Liver (tissue), 8 donors: ENCODE measurements at regions not wholly inside any gene's neighbourhood (a gene's known extent, or its start where the extent isn't known, plus 50 kb on each side); places are given as distances from the start of the nearest gene placed in this dataset.

Source experiments
- DNase-seq: peaks from one replicate; pipeline ENCODE4 v3.0.0-alpha.2; 2017; ENCODE audit warnings: low spot score
- H3K27ac ChIP-seq, 2 donors: one replicate each; pipeline ENCODE4 v1.7.0; 2013; ENCODE audit warnings: inconsistent platforms in 2 of 2, low read length in 2 of 2, control low read depth in 1 of 2, low read depth in 1 of 2, mild to moderate bottlenecking in 1 of 2
- H3K27me3 ChIP-seq, 4 donors: one replicate each; pipeline versions ENCODE4 v1.6.1 to v1.7.0; 2013; ENCODE audit warnings: low read length in 3 of 4, inconsistent platforms in 1 of 4, mild to moderate bottlenecking in 1 of 4, moderate library complexity in 1 of 4; ENCODE audit not compliant: control insufficient read depth in 4 of 4, insufficient read depth in 4 of 4
- H3K36me3 ChIP-seq, 4 donors: one replicate each; pipeline versions ENCODE4 v1.6.1 to v1.7.0; 2013; ENCODE audit warnings: low read length in 3 of 4, mild to moderate bottlenecking in 3 of 4, low read depth in 1 of 4, moderate library complexity in 1 of 4; ENCODE audit not compliant: control insufficient read depth in 4 of 4, insufficient read depth in 3 of 4
- H3K4me1 ChIP-seq, 4 donors: one replicate each; pipeline versions ENCODE4 v1.6.1 to v1.7.0; 2013; ENCODE audit warnings: low read length in 3 of 4, mild to moderate bottlenecking in 3 of 4, moderate library complexity in 1 of 4; ENCODE audit not compliant: control insufficient read depth in 4 of 4, insufficient read depth in 4 of 4
- H3K4me3 ChIP-seq, 3 donors: one replicate each; pipeline versions ENCODE4 v1.6.1 to v1.7.0; 2013; ENCODE audit warnings: low read length in 3 of 3, control low read depth in 1 of 3, low read depth in 1 of 3, mild to moderate bottlenecking in 1 of 3
- H3K9ac ChIP-seq, 2 donors: one replicate each; pipeline ENCODE4 v1.7.0; 2013; ENCODE audit warnings: low read length in 2 of 2, mild to moderate bottlenecking in 2 of 2, moderate library complexity in 2 of 2, control low read depth in 1 of 2, low read depth in 1 of 2
- H3K9me3 ChIP-seq, 4 donors: one replicate each; pipeline versions ENCODE4 v1.6.1 to v1.7.0; 2013; ENCODE audit warnings: low read length in 3 of 4; ENCODE audit not compliant: control insufficient read depth in 4 of 4
- EGR1 ChIP-seq, 2 donors: IDR thresholded peaks; 2 replicates each; pipeline ENCODE4 v1.6.1; 2016 to 2018; ENCODE audit warnings: antibody characterized with exemption in 2 of 2, low read depth in 2 of 2
- FOXA1 ChIP-seq: IDR thresholded peaks from 2 replicates; pipeline ENCODE4 v1.6.1; 2016; ENCODE audit warnings: antibody characterized with exemption
- FOXA2 ChIP-seq: IDR thresholded peaks from 2 replicates; pipeline ENCODE4 v1.6.1; 2016; ENCODE audit warnings: antibody characterized with exemption
- GABPA ChIP-seq, 2 donors: IDR thresholded peaks in 1 of 2; conservative IDR thresholded peaks in 1 of 2; 2 replicates each; pipeline ENCODE4 v1.6.1; 2016; ENCODE audit warnings: antibody characterized with exemption in 2 of 2, mild to moderate bottlenecking in 1 of 2, moderate library complexity in 1 of 2
- HNF4A ChIP-seq, 2 donors: conservative IDR thresholded peaks; 2 replicates each; pipeline ENCODE4 v1.6.1; 2016; ENCODE audit warnings: antibody characterized with exemption in 2 of 2, mild to moderate bottlenecking in 2 of 2
- JUND ChIP-seq, 2 donors: IDR thresholded peaks; 2 replicates each; pipeline ENCODE4 v1.6.1; 2016; ENCODE audit warnings: antibody characterized with exemption in 2 of 2
- MAX ChIP-seq: IDR thresholded peaks from 2 replicates; pipeline ENCODE4 v1.6.1; 2016; ENCODE audit warnings: antibody characterized with exemption
- RAD21 ChIP-seq, 2 donors: IDR thresholded peaks; 2 replicates each; pipeline ENCODE4 v1.6.1; 2016; ENCODE audit warnings: antibody characterized with exemption in 2 of 2, mild to moderate bottlenecking in 2 of 2
- REST ChIP-seq: IDR thresholded peaks from 2 replicates; pipeline ENCODE4 v1.6.1; 2016; ENCODE audit warnings: antibody characterized with exemption, mild to moderate bottlenecking
- SP1 ChIP-seq: IDR thresholded peaks from 2 replicates; pipeline ENCODE4 v1.6.1; 2018; ENCODE audit warnings: antibody characterized with exemption, mild to moderate bottlenecking
- TAF1 ChIP-seq: conservative IDR thresholded peaks from 2 replicates; pipeline ENCODE4 v1.6.1; 2016; ENCODE audit warnings: antibody characterized with exemption, mild to moderate bottlenecking
- YY1 ChIP-seq: IDR thresholded peaks from 2 replicates; pipeline ENCODE4 v1.6.1; 2016; ENCODE audit warnings: antibody characterized with exemption, mild to moderate bottlenecking
- WGBS: extraction: QIAGEN DNeasy Blood & Tissue Kit; methylation state at CpG from one replicate; pipeline ENCODE4 v1.1.7; 2013; 5-methylcytosine and 5-hydroxymethylcytosine counted together
- TF ChIP-seq, protein P1 (sequence below): fragments of 150-350 bp; IDR thresholded peaks from 2 replicates; pipeline ENCODE4 v1.5.1; 2017; ENCODE audit warnings: improper control_type of control experiment, low read depth, low read length; ENCODE audit not compliant: missing input control
- TF ChIP-seq, protein P2 (sequence below): IDR thresholded peaks from 2 replicates; pipeline ENCODE4 v1.6.1; 2016; ENCODE audit warnings: antibody characterized with exemption
- TF ChIP-seq, protein P3 (sequence below): IDR thresholded peaks from 2 replicates; pipeline ENCODE4 v1.6.1; 2016; ENCODE audit warnings: antibody characterized with exemption
- donor health status: healthy.
- donor health status: healthy.
- donor health status: healthy.
- donor health status: healthy.
- donor health status: healthy.

DNA sequence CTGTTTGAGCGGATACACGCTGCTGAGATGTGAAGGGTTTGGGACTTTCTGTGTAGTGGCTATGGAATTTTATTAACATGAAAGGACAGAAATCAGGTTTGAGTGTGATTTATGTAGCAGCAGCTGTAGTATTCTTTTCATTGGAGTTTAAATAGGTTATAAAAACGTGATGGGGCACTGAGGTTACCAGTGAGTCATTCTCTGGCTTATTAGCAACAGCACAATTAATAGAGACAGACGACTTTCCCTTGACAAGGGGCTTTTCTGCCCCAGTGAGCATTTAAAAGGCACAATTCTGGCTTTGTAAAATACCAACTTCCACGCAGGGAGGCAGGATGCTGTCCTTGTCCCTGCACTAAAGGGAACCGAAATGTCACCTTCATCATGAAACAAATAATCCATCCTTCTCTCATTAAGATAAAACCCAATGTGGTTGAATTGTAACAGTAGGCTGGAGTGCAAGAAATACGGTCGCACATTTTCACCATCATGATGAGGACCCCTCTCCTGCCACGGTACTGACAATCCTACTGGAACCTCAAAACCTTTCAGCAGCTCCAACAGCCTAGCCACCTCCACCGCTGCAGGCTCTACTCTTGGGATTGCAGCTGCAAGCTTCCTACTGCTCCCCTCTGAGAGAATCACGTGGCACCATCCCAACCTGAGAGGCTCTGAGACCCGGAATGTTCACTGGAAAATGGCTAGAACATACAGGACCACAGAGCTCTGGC is 293.9 kb downstream of the IRX1 start:
- 66% methylated on average over 12 of the region's 12 CpGs for WGBS
- H3K9me3 ChIP-seq: no peaks in the 10 kb centered on the region
- no peaks in the 10 kb centered on the region for H3K27me3 ChIP-seq
- TF ChIP-seq JUND (IDR thresholded peaks at IDR 0.05) (no peak), YY1 (no peak), SP1 (no peak)
- TF ChIP-seq, protein P1, sequence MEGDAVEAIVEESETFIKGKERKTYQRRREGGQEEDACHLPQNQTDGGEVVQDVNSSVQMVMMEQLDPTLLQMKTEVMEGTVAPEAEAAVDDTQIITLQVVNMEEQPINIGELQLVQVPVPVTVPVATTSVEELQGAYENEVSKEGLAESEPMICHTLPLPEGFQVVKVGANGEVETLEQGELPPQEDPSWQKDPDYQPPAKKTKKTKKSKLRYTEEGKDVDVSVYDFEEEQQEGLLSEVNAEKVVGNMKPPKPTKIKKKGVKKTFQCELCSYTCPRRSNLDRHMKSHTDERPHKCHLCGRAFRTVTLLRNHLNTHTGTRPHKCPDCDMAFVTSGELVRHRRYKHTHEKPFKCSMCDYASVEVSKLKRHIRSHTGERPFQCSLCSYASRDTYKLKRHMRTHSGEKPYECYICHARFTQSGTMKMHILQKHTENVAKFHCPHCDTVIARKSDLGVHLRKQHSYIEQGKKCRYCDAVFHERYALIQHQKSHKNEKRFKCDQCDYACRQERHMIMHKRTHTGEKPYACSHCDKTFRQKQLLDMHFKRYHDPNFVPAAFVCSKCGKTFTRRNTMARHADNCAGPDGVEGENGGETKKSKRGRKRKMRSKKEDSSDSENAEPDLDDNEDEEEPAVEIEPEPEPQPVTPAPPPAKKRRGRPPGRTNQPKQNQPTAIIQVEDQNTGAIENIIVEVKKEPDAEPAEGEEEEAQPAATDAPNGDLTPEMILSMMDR: no peak
- H3K36me3 ChIP-seq: no peaks in the 10 kb centered on the region
- no peak for DNase-seq
- no peak overlapping the region for H3K4me3 ChIP-seq
- no peak overlapping the region for H3K27ac ChIP-seq
- H3K9ac ChIP-seq: no peak overlapping the region
- H3K4me1 ChIP-seq: no peaks in the 10 kb centered on the region

DNA sequence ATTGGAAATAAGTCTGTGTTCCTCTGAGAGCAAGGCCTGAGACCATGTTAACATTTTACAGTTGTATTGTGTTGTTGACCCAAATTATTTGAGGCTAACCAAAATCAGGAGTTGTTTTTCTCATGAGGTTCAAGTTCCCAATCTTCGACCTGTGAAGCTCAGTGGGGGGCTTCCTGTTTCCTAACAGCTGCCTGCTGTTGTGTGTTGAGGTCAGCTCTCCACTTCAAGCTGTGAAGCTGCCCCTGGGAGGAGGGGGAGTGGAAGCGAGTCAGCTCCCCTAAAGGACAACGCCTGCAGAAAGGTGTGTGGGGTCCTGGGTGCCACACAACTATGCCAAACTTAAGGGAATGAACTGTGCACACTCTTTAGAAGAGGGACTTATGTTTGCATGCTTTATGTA is 295.5 kb downstream of the IRX1 start:
- H3K9me3 ChIP-seq: no peaks in the 10 kb centered on the region
- no peaks in the 10 kb centered on the region for H3K27me3 ChIP-seq
- H3K9ac ChIP-seq: no peak overlapping the region
- H3K4me1 ChIP-seq: no peaks in the 10 kb centered on the region
- no peak overlapping the region for H3K4me3 ChIP-seq
- DNase-seq: no peak
- no peak overlapping the region for H3K27ac ChIP-seq
- WGBS: 33% methylated on average over 3 of the region's 3 CpGs
- H3K36me3 ChIP-seq: no peaks in the 10 kb centered on the region
- TF ChIP-seq MAX: no peak
- TF ChIP-seq GABPA (IDR thresholded peaks at IDR 0.05 in 1 of 2, conservative IDR thresholded peaks at IDR 0.05 in 1 of 2): no peak
- TF ChIP-seq FOXA2: no peak
- TF ChIP-seq EGR1 (IDR thresholded peaks at IDR 0.05; ENCODE audit: low read depth in 2 of 2): no peak
- TF ChIP-seq YY1: no peak
- TF ChIP-seq JUND (IDR thresholded peaks at IDR 0.05): no peak
- no peak for TF ChIP-seq FOXA1
- TF ChIP-seq RAD21 (IDR thresholded peaks at IDR 0.05): no peak

DNA sequence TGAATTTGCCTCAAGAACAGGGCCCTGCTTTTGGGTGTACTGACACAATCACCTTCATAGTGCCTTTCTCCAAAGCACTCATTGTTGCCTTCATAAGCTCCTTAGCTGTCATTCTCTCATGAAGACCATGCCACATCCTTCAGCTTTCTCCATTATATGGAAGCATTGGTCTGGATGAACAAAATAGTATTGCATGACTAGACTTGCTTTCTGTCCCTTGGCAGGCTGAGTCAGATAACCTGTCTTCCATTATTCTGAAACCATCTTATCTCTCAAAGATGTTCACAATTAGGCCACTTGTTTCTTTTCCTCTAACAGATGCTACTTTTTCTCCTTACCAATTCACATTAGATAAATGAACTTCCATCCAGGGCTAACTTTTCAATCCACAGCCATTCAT is 297.9 kb downstream of the IRX1 start:
- no peak for DNase-seq
- Histone ChIP-seq H3K27ac (no peak overlapping the region), H3K4me1 (no peaks in the 10 kb centered on the region), H3K27me3 (no peaks in the 10 kb centered on the region), H3K9ac (no peak overlapping the region), H3K36me3 (no peaks in the 10 kb centered on the region), H3K4me3 (no peak overlapping the region), H3K9me3 (no peaks in the 10 kb centered on the region)
- TF ChIP-seq JUND (IDR thresholded peaks at IDR 0.05) (no peak), RAD21 (IDR thresholded peaks at IDR 0.05) (no peak), HNF4A (conservative IDR thresholded peaks at IDR 0.05) (no peak), FOXA2 (no peak), REST (no peak), FOXA1 (no peak), YY1 (no peak), SP1 (no peak), GABPA (IDR thresholded peaks at IDR 0.05 in 1 of 2, conservative IDR thresholded peaks at IDR 0.05 in 1 of 2) (no peak), TAF1 (no peak), MAX (no peak)
- TF ChIP-seq, protein P2, sequence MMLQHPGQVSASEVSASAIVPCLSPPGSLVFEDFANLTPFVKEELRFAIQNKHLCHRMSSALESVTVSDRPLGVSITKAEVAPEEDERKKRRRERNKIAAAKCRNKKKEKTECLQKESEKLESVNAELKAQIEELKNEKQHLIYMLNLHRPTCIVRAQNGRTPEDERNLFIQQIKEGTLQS: no peak
- TF ChIP-seq, protein P3, sequence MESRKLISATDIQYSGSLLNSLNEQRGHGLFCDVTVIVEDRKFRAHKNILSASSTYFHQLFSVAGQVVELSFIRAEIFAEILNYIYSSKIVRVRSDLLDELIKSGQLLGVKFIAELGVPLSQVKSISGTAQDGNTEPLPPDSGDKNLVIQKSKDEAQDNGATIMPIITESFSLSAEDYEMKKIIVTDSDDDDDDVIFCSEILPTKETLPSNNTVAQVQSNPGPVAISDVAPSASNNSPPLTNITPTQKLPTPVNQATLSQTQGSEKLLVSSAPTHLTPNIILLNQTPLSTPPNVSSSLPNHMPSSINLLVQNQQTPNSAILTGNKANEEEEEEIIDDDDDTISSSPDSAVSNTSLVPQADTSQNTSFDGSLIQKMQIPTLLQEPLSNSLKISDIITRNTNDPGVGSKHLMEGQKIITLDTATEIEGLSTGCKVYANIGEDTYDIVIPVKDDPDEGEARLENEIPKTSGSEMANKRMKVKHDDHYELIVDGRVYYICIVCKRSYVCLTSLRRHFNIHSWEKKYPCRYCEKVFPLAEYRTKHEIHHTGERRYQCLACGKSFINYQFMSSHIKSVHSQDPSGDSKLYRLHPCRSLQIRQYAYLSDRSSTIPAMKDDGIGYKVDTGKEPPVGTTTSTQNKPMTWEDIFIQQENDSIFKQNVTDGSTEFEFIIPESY: no peak
